ENCODE measurements at regions not wholly inside any gene's neighbourhood (a gene's known extent, or its start where the extent isn't known, plus 50 kb on each side); places are given as distances from the start of the nearest gene placed in this dataset.

- TF ChIP-seq CEBPB (IDR thresholded peaks at IDR 0.05): no peak
- TF ChIP-seq, protein P1, sequence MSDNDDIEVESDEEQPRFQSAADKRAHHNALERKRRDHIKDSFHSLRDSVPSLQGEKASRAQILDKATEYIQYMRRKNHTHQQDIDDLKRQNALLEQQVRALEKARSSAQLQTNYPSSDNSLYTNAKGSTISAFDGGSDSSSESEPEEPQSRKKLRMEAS (IDR thresholded peaks at IDR 0.05): no peak
- TF ChIP-seq ZBTB7A (IDR thresholded peaks at IDR 0.05; ENCODE audit: low read depth): no peak
- TF ChIP-seq, protein P2, sequence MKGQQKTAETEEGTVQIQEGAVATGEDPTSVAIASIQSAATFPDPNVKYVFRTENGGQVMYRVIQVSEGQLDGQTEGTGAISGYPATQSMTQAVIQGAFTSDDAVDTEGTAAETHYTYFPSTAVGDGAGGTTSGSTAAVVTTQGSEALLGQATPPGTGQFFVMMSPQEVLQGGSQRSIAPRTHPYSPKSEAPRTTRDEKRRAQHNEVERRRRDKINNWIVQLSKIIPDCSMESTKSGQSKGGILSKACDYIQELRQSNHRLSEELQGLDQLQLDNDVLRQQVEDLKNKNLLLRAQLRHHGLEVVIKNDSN (IDR thresholded peaks at IDR 0.05): no peak
- TF ChIP-seq REST (IDR thresholded peaks at IDR 0.05; ENCODE audit: low read depth): no peak
- no peak for TF ChIP-seq EGR1 (IDR thresholded peaks at IDR 0.05)
- TF ChIP-seq RAD21 (IDR thresholded peaks at IDR 0.05; ENCODE audit: low read depth): no peak
- TF ChIP-seq FOXM1 (IDR thresholded peaks at IDR 0.05; ENCODE audit: borderline replicate concordance, low read depth): no peak
- no peak for TF ChIP-seq TAF1 (IDR thresholded peaks at IDR 0.05; ENCODE audit: low read depth)
- no peak for TF ChIP-seq YY1 (IDR thresholded peaks at IDR 0.05; ENCODE audit: low read depth)
- no peak for TF ChIP-seq EP300 (IDR thresholded peaks at IDR 0.05; ENCODE audit: borderline replicate concordance)
- TF ChIP-seq NFIC (IDR thresholded peaks at IDR 0.05): no peak
These were observed 958.1 kb downstream of the KCNJ2 start for GRCh38 chr17:71127416-71127815.
